ENCODE measurements at regions not wholly inside any gene's neighbourhood (a gene's known extent, or its start where the extent isn't known, plus 50 kb on each side); places are given as distances from the start of the nearest gene placed in this dataset.

DNA sequence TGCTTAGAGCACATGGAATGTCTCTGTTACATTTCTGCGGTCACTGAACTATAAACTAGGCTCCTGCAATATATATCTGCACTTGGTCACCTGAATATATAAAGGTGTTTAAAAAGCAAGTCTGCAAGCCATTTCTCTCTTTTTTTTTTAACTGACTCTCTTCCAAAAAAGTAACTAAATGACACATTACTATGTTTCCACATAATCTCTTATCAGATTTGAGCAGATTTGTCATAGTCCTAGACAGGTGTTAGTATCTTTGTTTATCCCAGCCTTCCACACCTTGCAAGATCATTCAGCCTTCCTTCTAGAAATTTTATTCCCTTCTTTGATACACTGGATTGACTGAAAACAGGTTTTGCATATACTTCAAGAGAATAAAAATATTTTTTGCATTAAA is 86.7 kb upstream of the KLF7 start:
- Histone ChIP-seq H3K4me3 (ENCODE audit: low read length, poor library complexity, severe bottlenecking) (no peak overlapping the region), H2AFZ (ENCODE audit: low read length) (no peak overlapping the region), H3K9me2 (replicated peaks; ENCODE audit: low read depth, low read length) (no peaks in the 10 kb centered on the region), H3K27me3 (ENCODE audit: insufficient read depth, low read length, poor library complexity, severe bottlenecking) (no peaks in the 10 kb centered on the region), H3K9ac (ENCODE audit: low read depth, low read length, poor library complexity, severe bottlenecking) (no peak overlapping the region), H3K36me3 (ENCODE audit: insufficient read depth, low read length) (no peaks in the 10 kb centered on the region), H3F3A (ENCODE audit: low read depth) (no peaks in the 10 kb centered on the region), H3K4me1 (ENCODE audit: insufficient read depth, low read length, poor library complexity, severe bottlenecking) (peaks cover 7% of the 10 kb centered on the region), H3K4me2 (ENCODE audit: low read depth, low read length, poor library complexity, severe bottlenecking) (no peak overlapping the region), H3K79me2 (ENCODE audit: insufficient read depth, low read length) (no peaks in the 10 kb centered on the region), H4K20me1 (ENCODE audit: insufficient read depth, low read length, poor library complexity, severe bottlenecking) (no peaks in the 10 kb centered on the region), H3K9me3 (ENCODE audit: insufficient read depth, low read depth, low read length) (no peaks in the 10 kb centered on the region)
- TF ChIP-seq, protein P1, sequence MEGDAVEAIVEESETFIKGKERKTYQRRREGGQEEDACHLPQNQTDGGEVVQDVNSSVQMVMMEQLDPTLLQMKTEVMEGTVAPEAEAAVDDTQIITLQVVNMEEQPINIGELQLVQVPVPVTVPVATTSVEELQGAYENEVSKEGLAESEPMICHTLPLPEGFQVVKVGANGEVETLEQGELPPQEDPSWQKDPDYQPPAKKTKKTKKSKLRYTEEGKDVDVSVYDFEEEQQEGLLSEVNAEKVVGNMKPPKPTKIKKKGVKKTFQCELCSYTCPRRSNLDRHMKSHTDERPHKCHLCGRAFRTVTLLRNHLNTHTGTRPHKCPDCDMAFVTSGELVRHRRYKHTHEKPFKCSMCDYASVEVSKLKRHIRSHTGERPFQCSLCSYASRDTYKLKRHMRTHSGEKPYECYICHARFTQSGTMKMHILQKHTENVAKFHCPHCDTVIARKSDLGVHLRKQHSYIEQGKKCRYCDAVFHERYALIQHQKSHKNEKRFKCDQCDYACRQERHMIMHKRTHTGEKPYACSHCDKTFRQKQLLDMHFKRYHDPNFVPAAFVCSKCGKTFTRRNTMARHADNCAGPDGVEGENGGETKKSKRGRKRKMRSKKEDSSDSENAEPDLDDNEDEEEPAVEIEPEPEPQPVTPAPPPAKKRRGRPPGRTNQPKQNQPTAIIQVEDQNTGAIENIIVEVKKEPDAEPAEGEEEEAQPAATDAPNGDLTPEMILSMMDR (conservative IDR thresholded peaks at IDR 0.05; ENCODE audit: low read length): no peak
- no peak for TF ChIP-seq EZH2phosphoT487 (IDR thresholded peaks at IDR 0.05; ENCODE audit: borderline replicate concordance)

DNA sequence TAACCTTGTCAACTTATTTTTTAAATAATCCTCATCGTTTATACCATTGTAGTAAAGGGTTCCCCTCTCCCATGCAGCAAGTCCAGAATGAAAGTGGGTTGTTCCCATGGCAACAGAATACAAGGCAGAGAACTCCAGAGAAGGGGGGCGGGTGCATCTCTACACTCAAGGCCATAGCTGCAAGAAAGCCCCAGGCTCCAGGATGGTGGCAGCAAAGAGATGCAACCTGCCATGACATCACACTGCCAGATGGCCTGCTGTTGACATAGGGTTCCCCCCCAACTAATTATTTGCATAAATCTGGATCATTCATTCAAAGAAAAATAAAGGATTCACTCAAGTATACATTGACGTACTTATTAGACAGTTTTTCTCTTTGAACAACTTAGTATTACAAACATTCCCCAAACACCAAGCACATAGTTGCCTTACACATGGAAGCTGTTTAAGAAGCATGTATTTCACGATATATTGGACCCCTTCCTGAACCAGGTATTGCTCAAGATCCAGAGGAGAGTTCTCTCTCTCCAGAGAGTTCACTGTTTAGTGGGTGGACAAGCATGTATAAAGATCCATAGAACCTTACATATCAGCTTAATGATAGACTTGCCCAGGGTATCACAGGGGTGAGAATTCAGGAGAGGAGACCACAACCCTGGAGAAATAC is 87.4 kb upstream of the KLF7 start:
- Histone ChIP-seq H3K4me2 (ENCODE audit: low read depth, low read length, poor library complexity, severe bottlenecking) (no peak overlapping the region), H3K27me3 (ENCODE audit: insufficient read depth, low read length, poor library complexity, severe bottlenecking) (no peaks in the 10 kb centered on the region), H3K9ac (ENCODE audit: low read depth, low read length, poor library complexity, severe bottlenecking) (no peak overlapping the region), H3K36me3 (ENCODE audit: insufficient read depth, low read length) (no peaks in the 10 kb centered on the region), H2AFZ (ENCODE audit: low read length) (no peak overlapping the region), H3K9me2 (replicated peaks; ENCODE audit: low read depth, low read length) (no peaks in the 10 kb centered on the region), H3F3A (ENCODE audit: low read depth) (no peaks in the 10 kb centered on the region), H3K79me2 (ENCODE audit: insufficient read depth, low read length) (no peaks in the 10 kb centered on the region), H3K4me1 (ENCODE audit: insufficient read depth, low read length, poor library complexity, severe bottlenecking) (peaks cover 7% of the 10 kb centered on the region), H3K9me3 (ENCODE audit: insufficient read depth, low read depth, low read length) (no peaks in the 10 kb centered on the region), H4K20me1 (ENCODE audit: insufficient read depth, low read length, poor library complexity, severe bottlenecking) (no peaks in the 10 kb centered on the region), H3K4me3 (ENCODE audit: low read length, poor library complexity, severe bottlenecking) (no peak overlapping the region)
- TF ChIP-seq, protein P1 (conservative IDR thresholded peaks at IDR 0.05; ENCODE audit: low read length): no peak
- TF ChIP-seq EZH2phosphoT487 (IDR thresholded peaks at IDR 0.05; ENCODE audit: borderline replicate concordance): no peak

DNA sequence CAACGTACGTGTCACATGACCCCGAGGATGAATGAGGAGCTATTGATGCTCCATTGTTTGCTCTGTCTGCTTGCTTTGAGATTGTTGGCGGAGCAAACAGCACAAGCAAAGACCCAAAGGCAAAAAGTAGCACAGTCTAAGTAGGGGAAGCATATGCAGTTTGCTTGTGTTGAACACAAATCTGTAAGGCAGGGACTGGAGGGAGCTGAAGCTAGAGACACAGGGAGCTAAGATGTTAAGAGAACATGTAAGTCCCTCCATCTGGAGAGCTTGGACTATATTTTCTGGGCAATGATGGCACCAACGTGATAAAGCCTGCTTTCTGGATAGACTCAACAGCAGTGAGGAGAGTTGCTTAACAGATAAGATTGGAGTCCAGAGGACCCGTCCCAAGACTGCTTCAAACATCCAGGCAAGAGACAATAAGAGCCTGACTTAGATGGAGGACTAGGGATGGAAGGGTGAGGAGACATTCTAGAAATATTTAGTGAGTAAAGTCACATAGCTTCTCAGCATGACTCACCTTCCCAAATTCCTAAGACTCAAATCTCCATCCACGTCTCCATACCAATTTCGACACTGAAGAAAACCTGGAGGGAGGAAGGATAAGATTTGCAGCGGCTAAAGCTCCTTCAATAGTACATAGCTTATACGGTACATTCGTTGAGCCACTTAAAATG is 88.1 kb upstream of the KLF7 start:
- Histone ChIP-seq H3K79me2 (ENCODE audit: insufficient read depth, low read length) (no peaks in the 10 kb centered on the region), H3K9me3 (ENCODE audit: insufficient read depth, low read depth, low read length) (no peaks in the 10 kb centered on the region), H4K20me1 (ENCODE audit: insufficient read depth, low read length, poor library complexity, severe bottlenecking) (no peaks in the 10 kb centered on the region), H3K4me3 (ENCODE audit: low read length, poor library complexity, severe bottlenecking) (no peak overlapping the region), H2AFZ (ENCODE audit: low read length) (no peak overlapping the region), H3K4me1 (ENCODE audit: insufficient read depth, low read length, poor library complexity, severe bottlenecking) (peaks cover 6% of the 10 kb centered on the region), H3K9me2 (replicated peaks; ENCODE audit: low read depth, low read length) (no peaks in the 10 kb centered on the region), H3F3A (ENCODE audit: low read depth) (no peaks in the 10 kb centered on the region), H3K27me3 (ENCODE audit: insufficient read depth, low read length, poor library complexity, severe bottlenecking) (no peaks in the 10 kb centered on the region), H3K9ac (ENCODE audit: low read depth, low read length, poor library complexity, severe bottlenecking) (no peak overlapping the region), H3K36me3 (ENCODE audit: insufficient read depth, low read length) (no peaks in the 10 kb centered on the region), H3K4me2 (ENCODE audit: low read depth, low read length, poor library complexity, severe bottlenecking) (no peak overlapping the region)
- TF ChIP-seq, protein P1 (conservative IDR thresholded peaks at IDR 0.05; ENCODE audit: low read length): no peak
- TF ChIP-seq EZH2phosphoT487 (IDR thresholded peaks at IDR 0.05; ENCODE audit: borderline replicate concordance): no peak

All from Loucy (cell line).